Endothelial cell of umbilical vein (primary cell): ENCODE measurements at regions not wholly inside any gene's neighbourhood (a gene's known extent, or its start where the extent isn't known, plus 50 kb on each side); places are given as distances from the start of the nearest gene placed in this dataset.

Experiments used
- BruUV-seq: library from RNA; stranded (reverse); fragments of 400-500 nt; replicated peaks from 2 replicates; lab custom pipeline; 2021; lab: Mats Ljungman, UMichigan
- CTCF ChIA-PET: fragments of 300-600, 350-600 bp; sonication (Branson Sonifier 250); formaldehyde crosslinking; loops from one replicate; lab custom pipeline; 2021; ENCODE audit warnings: antibody characterized with exemption, inconsistent platforms; lab: Charles Lee
- POLR2A ChIA-PET: fragments of 300-600, 350-600 bp; sonication (Branson Sonifier 250); formaldehyde crosslinking; loops from one replicate; lab custom pipeline; 2021; ENCODE audit warnings: antibody characterized with exemption, inconsistent platforms; lab: Charles Lee
- DNase-seq: peaks from one replicate; pipeline ENCODE4 v3.0.0-alpha.2; 2011; ENCODE audit warnings: low read depth, low spot score
- FAIRE-seq: peaks from 2 replicates; lab custom pipeline; 2011; peaks lifted over from hg19 to GRCh38; lab: Jason Lieb, UNC
- H2AFZ ChIP-seq: 2 replicates; pipeline ENCODE4 v1.6.0; 2012; ENCODE audit warnings: low read depth, low read length, control low read depth, inconsistent platforms
- H3K27ac ChIP-seq: 2 replicates; pipeline ENCODE4 v1.5.1; 2011; ENCODE audit warnings: low read depth, mild to moderate bottlenecking, control low read depth, low read length, moderate library complexity; ENCODE audit not compliant: insufficient read depth
- H3K27me3 ChIP-seq, 2 experiments: 2 replicates each; pipeline versions ENCODE4 v1.6.0 to v1.6.1; 2011; ENCODE audit warnings: low read length in 2 of 2, mixed read lengths in 1 of 2; ENCODE audit not compliant: control insufficient read depth in 2 of 2, insufficient read depth in 2 of 2
- H3K36me3 ChIP-seq, 2 experiments: 2 replicates in 1 of 2; 3 replicates in 1 of 2; pipeline ENCODE4 v1.5.1; 2011; ENCODE audit warnings: low read length in 2 of 2, mild to moderate bottlenecking in 1 of 2, moderate library complexity in 1 of 2; ENCODE audit not compliant: control insufficient read depth in 2 of 2, insufficient read depth in 2 of 2; ENCODE audit errors: extremely low read depth in 1 of 2
- H3K4me1 ChIP-seq: 3 replicates; pipeline ENCODE4 v1.5.1; 2011; ENCODE audit warnings: mild to moderate bottlenecking, low read length; ENCODE audit not compliant: control insufficient read depth, insufficient read depth; ENCODE audit errors: extremely low read depth
- H3K4me2 ChIP-seq: 2 replicates; pipeline ENCODE4 v1.6.1; 2011; ENCODE audit warnings: low read length, control low read depth, mixed read lengths; ENCODE audit not compliant: insufficient read depth
- H3K4me3 ChIP-seq, 3 experiments: fragments of 200-600 bp in 1 of 3; sonication (generic), shearing (Covaris generic) in 1 of 3; replicated peaks in 1 of 3; 2 replicates each; pipeline ENCODE4 v1.5.1; 2011 to 2016; ENCODE audit warnings: control low read depth in 3 of 3, low read length in 3 of 3, mild to moderate bottlenecking in 2 of 3, inconsistent platforms in 1 of 3, low read depth in 1 of 3, moderate library complexity in 1 of 3; ENCODE audit not compliant: insufficient read depth in 1 of 3
- H3K79me2 ChIP-seq: 2 replicates; pipeline ENCODE4 v1.6.0; 2012; ENCODE audit warnings: low read length, inconsistent platforms; ENCODE audit not compliant: control insufficient read depth, insufficient read depth
- H3K9ac ChIP-seq: replicated peaks from 2 replicates; pipeline ENCODE3; 2011; ENCODE audit warnings: low read length, control low read depth; ENCODE audit not compliant: insufficient read depth; ENCODE audit errors: extremely low read depth
- H3K9me1 ChIP-seq: replicated peaks from 3 replicates; pipeline ENCODE4 v1.6.0; 2011; ENCODE audit warnings: mild to moderate bottlenecking, low read length; ENCODE audit not compliant: control insufficient read depth, insufficient read depth; ENCODE audit errors: extremely low read depth
- H3K9me3 ChIP-seq: replicated peaks from 2 replicates; pipeline ENCODE4 v1.5.1; 2012; ENCODE audit warnings: low read length, inconsistent platforms; ENCODE audit not compliant: control insufficient read depth, insufficient read depth
- H4K20me1 ChIP-seq: replicated peaks from 2 replicates; pipeline ENCODE3; 2011; ENCODE audit warnings: mild to moderate bottlenecking, low read length; ENCODE audit not compliant: control insufficient read depth, insufficient read depth; ENCODE audit errors: extremely low read depth
- CTCF ChIP-seq, 2 donors: IDR thresholded peaks; 1 replicate in 1 of 2; 2 replicates in 1 of 2; pipeline ENCODE4 v1.5.1; 2011; ENCODE audit warnings: low read length in 2 of 2, mild to moderate bottlenecking in 2 of 2, moderate library complexity in 2 of 2, control low read depth in 1 of 2, inconsistent platforms in 1 of 2, low read depth in 1 of 2; ENCODE audit not compliant: insufficient read depth in 1 of 2; ENCODE audit errors: extremely low read depth in 1 of 2
- EZH2 ChIP-seq: IDR thresholded peaks from 2 replicates; pipeline ENCODE4 v1.6.1; 2012; ENCODE audit warnings: borderline replicate concordance, low read depth, mild to moderate bottlenecking, moderate library complexity, low read length, inconsistent platforms; ENCODE audit not compliant: severe bottlenecking
- FOS ChIP-seq: IDR thresholded peaks from 2 replicates; pipeline ENCODE4 v1.6.1; 2011; ENCODE audit warnings: mild to moderate bottlenecking, low read length, moderate library complexity, borderline replicate concordance; ENCODE audit not compliant: insufficient read depth
- GATA2 ChIP-seq: IDR thresholded peaks from 2 replicates; pipeline ENCODE4 v1.7.0; 2011; ENCODE audit warnings: low read depth, mild to moderate bottlenecking, moderate library complexity, mixed read lengths, low read length; ENCODE audit not compliant: insufficient read length, insufficient read depth
- JUN ChIP-seq: IDR thresholded peaks from 2 replicates; pipeline ENCODE4 v1.6.1; 2011; ENCODE audit warnings: borderline replicate concordance, low read depth; ENCODE audit not compliant: insufficient read length, insufficient read depth
- MAX ChIP-seq: IDR thresholded peaks from 2 replicates; pipeline ENCODE4 v1.6.1; 2011; ENCODE audit not compliant: insufficient read depth, insufficient read length
- MYC ChIP-seq: IDR thresholded peaks from one replicate; pipeline ENCODE4 v1.6.1; 2011; ENCODE audit warnings: mild to moderate bottlenecking, low read depth, low read length
- POLR2A ChIP-seq: IDR thresholded peaks from 2 replicates; pipeline ENCODE4 v1.6.1; 2012; ENCODE audit warnings: low read depth, mild to moderate bottlenecking, control low read depth, low read length
- POLR2AphosphoS5 ChIP-seq: IDR thresholded peaks from 2 replicates; pipeline ENCODE4 v1.6.1; 2012; ENCODE audit warnings: low read depth, mild to moderate bottlenecking, control low read depth, low read length, moderate library complexity; ENCODE audit not compliant: insufficient read depth
- dilution Hi-C: fragments of 300-500 bp; cut with MboI; formaldehyde crosslinking; loops from one replicate; pipeline ENCODE4 v1.15.0; 2019; ENCODE audit warnings: low sequenced_read_pairs; ENCODE audit not compliant: extremely low pct_ligation_motif_present
- intact Hi-C: fragments of 100-400 bp; cut with micrococcal nuclease; formaldehyde crosslinking; loops from one replicate; pipeline ENCODE4 v1.10.0; 2022

- FAIRE-seq = no peak
- intact Hi-C loops = no loop called here
- no peak for DNase-seq
- H3K27me3 ChIP-seq = no peaks in the 10 kb centered on the region
- H3K79me2 ChIP-seq = no peaks in the 10 kb centered on the region
- no peaks in the 10 kb centered on the region for H3K9me1 ChIP-seq
- no peaks in the 10 kb centered on the region for H4K20me1 ChIP-seq
- no peak overlapping the region for H3K9ac ChIP-seq
- POLR2A ChIA-PET = no interaction called here
- H3K36me3 ChIP-seq = no peaks in the 10 kb centered on the region
- BruUV-seq = no TSS peak
- no peaks in the 10 kb centered on the region for H3K4me1 ChIP-seq
- no peak for TF ChIP-seq MAX
- TF ChIP-seq MYC = no peak
- no peak for TF ChIP-seq POLR2AphosphoS5
- TF ChIP-seq EZH2 = no peak
- no peak for TF ChIP-seq CTCF (IDR thresholded peaks at IDR 0.05; ENCODE audit: extremely low read depth in 1 of 2, insufficient read depth in 1 of 2, low read depth in 1 of 2, low read length in 2 of 2)
- TF ChIP-seq JUN = no peak
- TF ChIP-seq FOS = no peak
- no peak for TF ChIP-seq GATA2
- no peak for TF ChIP-seq POLR2A
- H3K4me2 ChIP-seq = no peak overlapping the region
- no peak overlapping the region for H3K27ac ChIP-seq
- CTCF ChIA-PET = no interaction called here
- dilution Hi-C loops = no loop called here
- peaks cover 12% of the 10 kb centered on the region for H3K9me3 ChIP-seq
- no peak overlapping the region for H3K4me3 ChIP-seq
- no peak overlapping the region for H2AFZ ChIP-seq
Measured at GRCh38 chr20:60638430-60639098, 613.5 kb upstream of the CDH4 start.
